SH-SY5Y (cell line): ENCODE measurements at regions not wholly inside any gene's neighbourhood (a gene's known extent, or its start where the extent isn't known, plus 50 kb on each side); places are given as distances from the start of the nearest gene placed in this dataset.

ENCODE experiments used
- GATA2 ChIP-seq: IDR thresholded peaks from 2 replicates; pipeline ENCODE4 v1.6.1; 2011; ENCODE audit warnings: mild to moderate bottlenecking, low read depth, low read length
- GATA3 ChIP-seq: IDR thresholded peaks from 2 replicates; pipeline ENCODE4 v1.6.1; 2011; ENCODE audit warnings: low read depth, mild to moderate bottlenecking, low read length, moderate library complexity

- TF ChIP-seq GATA2: no peak
- TF ChIP-seq GATA3: no peak
These were observed 101.5 kb downstream of the SPATA31D1 start for GRCh38 chr9:82090046-82090445.
